Neural cell (in vitro differentiated cells): ENCODE measurements at regions not wholly inside any gene's neighbourhood (a gene's known extent, or its start where the extent isn't known, plus 50 kb on each side); places are given as distances from the start of the nearest gene placed in this dataset.

Source experiments
- EZH2 ChIP-seq: fragments of 200-600, 300-800 bp; shearing (Covaris generic), sonication (generic); IDR thresholded peaks from 2 replicates; pipeline ENCODE4 v1.6.1; 2014; ENCODE audit warnings: antibody characterized with exemption, low read length, borderline replicate concordance, mild to moderate bottlenecking; ENCODE audit not compliant: insufficient read depth, poor library complexity, severe bottlenecking
- RAD21 ChIP-seq: fragments of 450-650 bp; conservative IDR thresholded peaks from 2 replicates; pipeline ENCODE4 v1.6.1; 2014; ENCODE audit warnings: antibody characterized with exemption, mild to moderate bottlenecking, moderate library complexity
- TF ChIP-seq, protein P1 (sequence below): fragments of 450-650 bp; IDR thresholded peaks from 2 replicates; pipeline ENCODE4 v1.5.1; 2014; ENCODE audit warnings: antibody characterized with exemption, mild to moderate bottlenecking, moderate library complexity; ENCODE audit not compliant: poor library complexity, severe bottlenecking

DNA sequence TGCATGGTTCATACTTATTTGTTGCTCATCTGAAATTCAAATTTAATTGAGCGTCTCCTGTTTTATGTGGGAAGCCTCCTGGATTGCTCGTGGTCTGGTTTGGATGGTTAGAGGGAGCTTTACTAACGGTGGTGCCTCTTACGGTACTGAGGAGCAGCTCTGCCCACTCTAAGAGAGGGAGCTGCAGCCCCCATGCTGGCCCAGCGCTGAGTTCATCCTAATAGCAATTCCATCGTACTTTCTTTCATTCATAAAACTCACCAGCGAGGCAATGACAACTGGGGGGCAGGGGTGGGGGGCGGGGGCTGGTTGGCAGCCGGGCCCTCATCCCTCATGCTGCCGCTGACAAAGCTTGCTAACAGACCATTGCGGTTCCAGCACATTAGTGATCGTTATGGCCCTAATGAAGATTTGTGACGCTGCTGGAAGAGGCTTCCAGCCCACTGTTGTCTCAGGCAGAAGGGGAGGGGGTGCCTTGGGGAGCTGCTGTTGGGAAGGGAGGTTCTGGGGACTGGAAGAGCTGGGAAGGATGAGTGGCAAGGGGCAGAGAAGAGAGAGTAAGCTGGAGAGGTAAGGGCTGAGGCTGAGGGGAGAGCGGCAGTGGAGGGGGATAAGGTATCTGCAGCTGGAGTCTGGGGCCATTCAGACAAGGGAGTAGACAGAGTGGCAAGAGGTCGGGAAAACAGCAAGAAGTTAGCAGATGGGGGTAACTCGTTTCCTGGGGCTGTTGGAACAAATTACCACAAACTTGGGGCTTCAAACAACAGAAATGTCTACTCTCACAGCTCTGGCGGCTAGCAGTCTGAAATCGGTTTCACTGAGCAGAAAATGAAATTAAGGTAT, 238.1 kb downstream of the LPIN1 start:
- TF ChIP-seq, protein P1, sequence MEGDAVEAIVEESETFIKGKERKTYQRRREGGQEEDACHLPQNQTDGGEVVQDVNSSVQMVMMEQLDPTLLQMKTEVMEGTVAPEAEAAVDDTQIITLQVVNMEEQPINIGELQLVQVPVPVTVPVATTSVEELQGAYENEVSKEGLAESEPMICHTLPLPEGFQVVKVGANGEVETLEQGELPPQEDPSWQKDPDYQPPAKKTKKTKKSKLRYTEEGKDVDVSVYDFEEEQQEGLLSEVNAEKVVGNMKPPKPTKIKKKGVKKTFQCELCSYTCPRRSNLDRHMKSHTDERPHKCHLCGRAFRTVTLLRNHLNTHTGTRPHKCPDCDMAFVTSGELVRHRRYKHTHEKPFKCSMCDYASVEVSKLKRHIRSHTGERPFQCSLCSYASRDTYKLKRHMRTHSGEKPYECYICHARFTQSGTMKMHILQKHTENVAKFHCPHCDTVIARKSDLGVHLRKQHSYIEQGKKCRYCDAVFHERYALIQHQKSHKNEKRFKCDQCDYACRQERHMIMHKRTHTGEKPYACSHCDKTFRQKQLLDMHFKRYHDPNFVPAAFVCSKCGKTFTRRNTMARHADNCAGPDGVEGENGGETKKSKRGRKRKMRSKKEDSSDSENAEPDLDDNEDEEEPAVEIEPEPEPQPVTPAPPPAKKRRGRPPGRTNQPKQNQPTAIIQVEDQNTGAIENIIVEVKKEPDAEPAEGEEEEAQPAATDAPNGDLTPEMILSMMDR: no peak
- TF ChIP-seq EZH2 (no peak), RAD21 (no peak)
